ENCODE measurements at regions not wholly inside any gene's neighbourhood (a gene's known extent, or its start where the extent isn't known, plus 50 kb on each side); places are given as distances from the start of the nearest gene placed in this dataset.

DNA sequence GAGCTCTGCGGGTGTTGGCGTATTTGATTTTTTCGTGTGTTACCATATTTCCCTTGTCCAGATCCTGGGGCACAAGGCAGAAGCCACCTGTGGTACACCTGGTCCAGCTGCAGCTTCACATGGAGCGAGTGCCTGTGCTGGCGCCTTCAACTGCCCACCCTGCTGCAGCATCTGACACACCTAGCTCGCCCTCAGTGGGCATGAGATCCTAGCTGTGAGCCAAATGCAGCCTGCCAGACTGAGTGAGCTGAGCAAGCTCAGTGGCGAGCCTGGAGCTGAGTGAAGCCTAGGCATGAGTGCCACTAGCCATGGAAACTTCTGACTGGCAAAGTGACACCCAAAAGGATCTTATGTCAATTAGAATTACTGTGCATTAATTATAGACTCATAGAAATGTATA is 1226.8 kb upstream of the FLRT2 start:
- H3K4me2 ChIP-seq (ENCODE audit: insufficient read depth, low read length) = no peak overlapping the region
- no peaks in the 10 kb centered on the region for H3K79me2 ChIP-seq (ENCODE audit: control insufficient read depth, insufficient read depth, low read length)
- H3K27ac ChIP-seq (ENCODE audit: insufficient read depth, low read depth, low read length) = no peak overlapping the region
- H4K20me1 ChIP-seq (replicated peaks; ENCODE audit: control insufficient read depth, extremely low read depth, insufficient read depth, low read length) = no peaks in the 10 kb centered on the region
- no TSS peak for BruUV-seq (replicated peaks)
- no peaks in the 10 kb centered on the region for H3K9me1 ChIP-seq (replicated peaks; ENCODE audit: control insufficient read depth, extremely low read depth, insufficient read depth, low read length)
- POLR2A ChIA-PET = no interaction called here
- dilution Hi-C loops (cut with MboI; ENCODE audit: extremely low pct_ligation_motif_present, low sequenced_read_pairs) = no loop called here
- no peak overlapping the region for H3K4me3 ChIP-seq (replicated peaks in 1 of 3; ENCODE audit: insufficient read depth in 1 of 3, low read depth in 1 of 3, low read length in 3 of 3)
- H3K36me3 ChIP-seq (ENCODE audit: control insufficient read depth in 2 of 2, extremely low read depth in 1 of 2, insufficient read depth in 2 of 2, low read length in 2 of 2) = no peaks in the 10 kb centered on the region
- no peak for DNase-seq (ENCODE audit: low read depth, low spot score)
- FAIRE-seq = no peak
- H3K9ac ChIP-seq (replicated peaks; ENCODE audit: extremely low read depth, insufficient read depth, low read length) = no peak overlapping the region
- CTCF ChIA-PET = no interaction called here
- H3K4me1 ChIP-seq (ENCODE audit: control insufficient read depth, extremely low read depth, insufficient read depth, low read length) = no peaks in the 10 kb centered on the region
- H3K27me3 ChIP-seq (ENCODE audit: control insufficient read depth in 2 of 2, insufficient read depth in 2 of 2, low read length in 2 of 2) = no peaks in the 10 kb centered on the region
- TF ChIP-seq POLR2A (IDR thresholded peaks at IDR 0.05; ENCODE audit: low read depth, low read length) (no peak), POLR2AphosphoS5 (IDR thresholded peaks at IDR 0.05; ENCODE audit: insufficient read depth, low read depth, low read length) (no peak), JUN (IDR thresholded peaks at IDR 0.05; ENCODE audit: borderline replicate concordance, insufficient read depth, insufficient read length, low read depth) (no peak), EZH2 (IDR thresholded peaks at IDR 0.05; ENCODE audit: borderline replicate concordance, low read depth, low read length, severe bottlenecking) (no peak), MYC (IDR thresholded peaks at IDR 0.05; ENCODE audit: low read depth, low read length) (no peak), FOS (IDR thresholded peaks at IDR 0.05; ENCODE audit: borderline replicate concordance, insufficient read depth, low read length) (no peak), GATA2 (IDR thresholded peaks at IDR 0.05; ENCODE audit: insufficient read depth, insufficient read length, low read depth, low read length) (no peak)
- TF ChIP-seq, protein P1, sequence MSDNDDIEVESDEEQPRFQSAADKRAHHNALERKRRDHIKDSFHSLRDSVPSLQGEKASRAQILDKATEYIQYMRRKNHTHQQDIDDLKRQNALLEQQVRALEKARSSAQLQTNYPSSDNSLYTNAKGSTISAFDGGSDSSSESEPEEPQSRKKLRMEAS (IDR thresholded peaks at IDR 0.05; ENCODE audit: insufficient read depth, insufficient read length) = no peak
- TF ChIP-seq, protein P2, sequence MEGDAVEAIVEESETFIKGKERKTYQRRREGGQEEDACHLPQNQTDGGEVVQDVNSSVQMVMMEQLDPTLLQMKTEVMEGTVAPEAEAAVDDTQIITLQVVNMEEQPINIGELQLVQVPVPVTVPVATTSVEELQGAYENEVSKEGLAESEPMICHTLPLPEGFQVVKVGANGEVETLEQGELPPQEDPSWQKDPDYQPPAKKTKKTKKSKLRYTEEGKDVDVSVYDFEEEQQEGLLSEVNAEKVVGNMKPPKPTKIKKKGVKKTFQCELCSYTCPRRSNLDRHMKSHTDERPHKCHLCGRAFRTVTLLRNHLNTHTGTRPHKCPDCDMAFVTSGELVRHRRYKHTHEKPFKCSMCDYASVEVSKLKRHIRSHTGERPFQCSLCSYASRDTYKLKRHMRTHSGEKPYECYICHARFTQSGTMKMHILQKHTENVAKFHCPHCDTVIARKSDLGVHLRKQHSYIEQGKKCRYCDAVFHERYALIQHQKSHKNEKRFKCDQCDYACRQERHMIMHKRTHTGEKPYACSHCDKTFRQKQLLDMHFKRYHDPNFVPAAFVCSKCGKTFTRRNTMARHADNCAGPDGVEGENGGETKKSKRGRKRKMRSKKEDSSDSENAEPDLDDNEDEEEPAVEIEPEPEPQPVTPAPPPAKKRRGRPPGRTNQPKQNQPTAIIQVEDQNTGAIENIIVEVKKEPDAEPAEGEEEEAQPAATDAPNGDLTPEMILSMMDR (IDR thresholded peaks at IDR 0.05; ENCODE audit: extremely low read depth in 1 of 2, insufficient read depth in 1 of 2, low read depth in 1 of 2, low read length in 2 of 2) = no peak
- H3K9me3 ChIP-seq (replicated peaks; ENCODE audit: control insufficient read depth, insufficient read depth, low read length) = no peaks in the 10 kb centered on the region
- intact Hi-C loops (cut with micrococcal nuclease) = no loop called here
- H2AFZ ChIP-seq (ENCODE audit: low read depth, low read length) = no peak overlapping the region
